ENCODE measurements at regions not wholly inside any gene's neighbourhood (a gene's known extent, or its start where the extent isn't known, plus 50 kb on each side); places are given as distances from the start of the nearest gene placed in this dataset.

GRCh38 chr11:45052361-45052760 lies 94.1 kb upstream of the PRDM11 start:
- Histone ChIP-seq H3K4me3 (ENCODE audit: control insufficient read depth in 1 of 7, extremely low read depth in 1 of 7, insufficient read depth in 4 of 7, low read depth in 2 of 7, low read length in 6 of 7) (no peak overlapping the region), H3K27ac (ENCODE audit: insufficient read depth in 1 of 2, low read depth in 1 of 2, low read length in 2 of 2, poor library complexity in 1 of 2, severe bottlenecking in 2 of 2) (no peak overlapping the region), H3K27me3 (replicated peaks in 2 of 5; ENCODE audit: control insufficient read depth in 4 of 5, insufficient read depth in 5 of 5, low read length in 4 of 5) (no peaks in the 10 kb centered on the region), H3K4me1 (ENCODE audit: control extremely low read depth in 1 of 4, control insufficient read depth in 4 of 4, insufficient read depth in 4 of 4, low read length in 3 of 4) (peaks cover 3 to 14% (median 11%) of the 10 kb centered on the region in 4 experiments), H3K36me3 (ENCODE audit: control insufficient read depth in 4 of 4, insufficient read depth in 4 of 4, low read length in 3 of 4) (no peaks in the 10 kb centered on the region), H3K9me3 (ENCODE audit: control extremely low read depth in 1 of 5, control insufficient read depth in 4 of 5, insufficient read depth in 2 of 5, low read depth in 1 of 5, low read length in 4 of 5) (no peaks in the 10 kb centered on the region)
- WGBS (ENCODE audit: insufficient coverage), result 100% methylated on average over 6 of the region's 6 CpGs
- POLR2A ChIA-PET, result no interaction called here
- CTCF ChIA-PET, result no interaction called here
- no peak for DNase-seq

- no peak for DNase-seq
- H3K27me3 ChIP-seq (replicated peaks in 2 of 5; ENCODE audit: control insufficient read depth in 4 of 5, insufficient read depth in 5 of 5, low read length in 4 of 5), result no peaks in the 10 kb centered on the region
- ChIA-PET CTCF (no interaction called here), POLR2A (no interaction called here)
- H3K4me1 ChIP-seq (ENCODE audit: control extremely low read depth in 1 of 4, control insufficient read depth in 4 of 4, insufficient read depth in 4 of 4, low read length in 3 of 4), result peaks cover 0 to 5% (median 1%) of the 10 kb centered on the region in 4 experiments
- 84% methylated on average over 14 of the region's 15 CpGs for WGBS (ENCODE audit: insufficient coverage)
- H3K9me3 ChIP-seq (ENCODE audit: control extremely low read depth in 1 of 5, control insufficient read depth in 4 of 5, insufficient read depth in 2 of 5, low read depth in 1 of 5, low read length in 4 of 5), result no peaks in the 10 kb centered on the region
- H3K27ac ChIP-seq (ENCODE audit: insufficient read depth in 1 of 2, low read depth in 1 of 2, low read length in 2 of 2, poor library complexity in 1 of 2, severe bottlenecking in 2 of 2), result no peak overlapping the region
- H3K36me3 ChIP-seq (ENCODE audit: control insufficient read depth in 4 of 4, insufficient read depth in 4 of 4, low read length in 3 of 4), result no peaks in the 10 kb centered on the region
- H3K4me3 ChIP-seq (ENCODE audit: control insufficient read depth in 1 of 7, extremely low read depth in 1 of 7, insufficient read depth in 4 of 7, low read depth in 2 of 7, low read length in 6 of 7), result no peak overlapping the region
Observed at GRCh38 chr11:45053736-45054446, 92.5 kb upstream of the PRDM11 start.

- Histone ChIP-seq H3K36me3 (ENCODE audit: control insufficient read depth in 4 of 4, insufficient read depth in 4 of 4, low read length in 3 of 4) (no peaks in the 10 kb centered on the region), H3K4me3 (ENCODE audit: control insufficient read depth in 1 of 7, extremely low read depth in 1 of 7, insufficient read depth in 4 of 7, low read depth in 2 of 7, low read length in 6 of 7) (no peak overlapping the region), H3K4me1 (ENCODE audit: control extremely low read depth in 1 of 4, control insufficient read depth in 4 of 4, insufficient read depth in 4 of 4, low read length in 3 of 4) (no peaks in the 10 kb centered on the region), H3K27me3 (replicated peaks in 2 of 5; ENCODE audit: control insufficient read depth in 4 of 5, insufficient read depth in 5 of 5, low read length in 4 of 5) (no peaks in the 10 kb centered on the region), H3K27ac (ENCODE audit: insufficient read depth in 1 of 2, low read depth in 1 of 2, low read length in 2 of 2, poor library complexity in 1 of 2, severe bottlenecking in 2 of 2) (no peak overlapping the region), H3K9me3 (ENCODE audit: control extremely low read depth in 1 of 5, control insufficient read depth in 4 of 5, insufficient read depth in 2 of 5, low read depth in 1 of 5, low read length in 4 of 5) (no peaks in the 10 kb centered on the region)
- DNase-seq, result no peak
- WGBS (ENCODE audit: insufficient coverage), result 97% methylated on average over 7 of the region's 8 CpGs
- POLR2A ChIA-PET, result no interaction called here
- CTCF ChIA-PET, result interaction anchor here (1.5 to 1.8 kb wide), 2 partner anchors 12 to 14 kb away, joined by 3 to 6 read pairs; no protein-coding TSS in a partner anchor
Observed at GRCh38 chr11:45054956-45055355, 91.5 kb upstream of the PRDM11 start.

GRCh38 chr11:45056529-45056928 lies 89.9 kb upstream of the PRDM11 start:
- POLR2A ChIA-PET, result no interaction called here
- 91% methylated on average over 1 of the region's 1 CpG for WGBS (ENCODE audit: insufficient coverage)

GRCh38 chr11:45057938-45058646 lies 88.3 kb upstream of the PRDM11 start:
- Histone ChIP-seq H3K9me3 (ENCODE audit: control extremely low read depth in 1 of 5, control insufficient read depth in 4 of 5, insufficient read depth in 2 of 5, low read depth in 1 of 5, low read length in 4 of 5) (peaks cover 0 to 3% (median 0%) of the 10 kb centered on the region in 5 experiments), H3K27ac (ENCODE audit: insufficient read depth in 1 of 2, low read depth in 1 of 2, low read length in 2 of 2, poor library complexity in 1 of 2, severe bottlenecking in 2 of 2) (no peak overlapping the region), H3K4me3 (ENCODE audit: control insufficient read depth in 1 of 7, extremely low read depth in 1 of 7, insufficient read depth in 4 of 7, low read depth in 2 of 7, low read length in 6 of 7) (no peak overlapping the region), H3K36me3 (ENCODE audit: control insufficient read depth in 4 of 4, insufficient read depth in 4 of 4, low read length in 3 of 4) (no peaks in the 10 kb centered on the region), H3K4me1 (ENCODE audit: control extremely low read depth in 1 of 4, control insufficient read depth in 4 of 4, insufficient read depth in 4 of 4, low read length in 3 of 4) (no peaks in the 10 kb centered on the region), H3K27me3 (replicated peaks in 2 of 5; ENCODE audit: control insufficient read depth in 4 of 5, insufficient read depth in 5 of 5, low read length in 4 of 5) (no peaks in the 10 kb centered on the region)
- 100% methylated on average over 2 of the region's 5 CpGs for WGBS (ENCODE audit: insufficient coverage)
- CTCF ChIA-PET, result interaction anchor here (1.0 to 1.5 kb wide), 2 partner anchors 15 to 24 kb away, joined by 3 read pairs; no protein-coding TSS in a partner anchor
- POLR2A ChIA-PET, result no interaction called here
- DNase-seq, result no peak

More at GRCh38 chr11:45056529-45056928, 89.9 kb upstream of the PRDM11 start:
- H3K36me3 ChIP-seq (ENCODE audit: control insufficient read depth in 4 of 4, insufficient read depth in 4 of 4, low read length in 3 of 4), result no peaks in the 10 kb centered on the region
- CTCF ChIA-PET, result interaction anchor here (0.7 to 1.8 kb wide), 4 partner anchors 10 to 19 kb away, joined by 3 to 6 read pairs (median 3); no protein-coding TSS in a partner anchor
- H3K9me3 ChIP-seq (ENCODE audit: control extremely low read depth in 1 of 5, control insufficient read depth in 4 of 5, insufficient read depth in 2 of 5, low read depth in 1 of 5, low read length in 4 of 5), result no peaks in the 10 kb centered on the region
- H3K4me3 ChIP-seq (ENCODE audit: control insufficient read depth in 1 of 7, extremely low read depth in 1 of 7, insufficient read depth in 4 of 7, low read depth in 2 of 7, low read length in 6 of 7), result no peak overlapping the region
- H3K27me3 ChIP-seq (replicated peaks in 2 of 5; ENCODE audit: control insufficient read depth in 4 of 5, insufficient read depth in 5 of 5, low read length in 4 of 5), result no peaks in the 10 kb centered on the region
- H3K4me1 ChIP-seq (ENCODE audit: control extremely low read depth in 1 of 4, control insufficient read depth in 4 of 4, insufficient read depth in 4 of 4, low read length in 3 of 4), result no peaks in the 10 kb centered on the region
- no peak overlapping the region for H3K27ac ChIP-seq (ENCODE audit: insufficient read depth in 1 of 2, low read depth in 1 of 2, low read length in 2 of 2, poor library complexity in 1 of 2, severe bottlenecking in 2 of 2)
- DNase-seq, result no peak

GRCh38 chr11:45058647-45058950 lies 87.8 kb upstream of the PRDM11 start:
- Histone ChIP-seq H3K36me3 (ENCODE audit: control insufficient read depth in 4 of 4, insufficient read depth in 4 of 4, low read length in 3 of 4) (no peaks in the 10 kb centered on the region), H3K27ac (ENCODE audit: insufficient read depth in 1 of 2, low read depth in 1 of 2, low read length in 2 of 2, poor library complexity in 1 of 2, severe bottlenecking in 2 of 2) (no peak overlapping the region), H3K27me3 (replicated peaks in 2 of 5; ENCODE audit: control insufficient read depth in 4 of 5, insufficient read depth in 5 of 5, low read length in 4 of 5) (no peaks in the 10 kb centered on the region), H3K9me3 (ENCODE audit: control extremely low read depth in 1 of 5, control insufficient read depth in 4 of 5, insufficient read depth in 2 of 5, low read depth in 1 of 5, low read length in 4 of 5) (peaks cover 0 to 7% (median 0%) of the 10 kb centered on the region in 5 experiments), H3K4me1 (ENCODE audit: control extremely low read depth in 1 of 4, control insufficient read depth in 4 of 4, insufficient read depth in 4 of 4, low read length in 3 of 4) (no peaks in the 10 kb centered on the region), H3K4me3 (ENCODE audit: control insufficient read depth in 1 of 7, extremely low read depth in 1 of 7, insufficient read depth in 4 of 7, low read depth in 2 of 7, low read length in 6 of 7) (no peak overlapping the region)
- CTCF ChIA-PET, result interaction anchor here (1.0 to 1.1 kb wide), 2 partner anchors 25 to 113 kb away, joined by 3 read pairs; no protein-coding TSS in a partner anchor
- WGBS (ENCODE audit: insufficient coverage), result 79% methylated on average over 2 of the region's 3 CpGs
- no peak for DNase-seq
- POLR2A ChIA-PET, result no interaction called here

GRCh38 chr11:45060707-45061106 lies 85.7 kb upstream of the PRDM11 start:
- POLR2A ChIA-PET, result no interaction called here
- Histone ChIP-seq H3K9me3 (ENCODE audit: control extremely low read depth in 1 of 5, control insufficient read depth in 4 of 5, insufficient read depth in 2 of 5, low read depth in 1 of 5, low read length in 4 of 5) (peaks cover 0 to 18% (median 5%) of the 10 kb centered on the region in 5 experiments), H3K36me3 (ENCODE audit: control insufficient read depth in 4 of 4, insufficient read depth in 4 of 4, low read length in 3 of 4) (no peaks in the 10 kb centered on the region), H3K27me3 (replicated peaks in 2 of 5; ENCODE audit: control insufficient read depth in 4 of 5, insufficient read depth in 5 of 5, low read length in 4 of 5) (no peaks in the 10 kb centered on the region), H3K27ac (ENCODE audit: insufficient read depth in 1 of 2, low read depth in 1 of 2, low read length in 2 of 2, poor library complexity in 1 of 2, severe bottlenecking in 2 of 2) (no peak overlapping the region), H3K4me1 (ENCODE audit: control extremely low read depth in 1 of 4, control insufficient read depth in 4 of 4, insufficient read depth in 4 of 4, low read length in 3 of 4) (no peaks in the 10 kb centered on the region), H3K4me3 (ENCODE audit: control insufficient read depth in 1 of 7, extremely low read depth in 1 of 7, insufficient read depth in 4 of 7, low read depth in 2 of 7, low read length in 6 of 7) (no peak overlapping the region)
- 100% methylated on average over 3 of the region's 8 CpGs for WGBS (ENCODE audit: insufficient coverage)
- no peak for DNase-seq
- CTCF ChIA-PET, result interaction anchor here (1.0 to 1.2 kb wide), 2 partner anchors 21 to 124 kb away, joined by 3 to 4 read pairs; no protein-coding TSS in a partner anchor

Data from common myeloid progenitor, CD34-positive (primary cell).